Activated T-cell treated with anti-CD3 and anti-CD28 coated beads, Interleukin-2, amount 50 U/mL, for 4 hours (primary cell): ENCODE measurements at regions not wholly inside any gene's neighbourhood (a gene's known extent, or its start where the extent isn't known, plus 50 kb on each side); places are given as distances from the start of the nearest gene placed in this dataset.
"Not testable (repeated sequence)": the region's sequence is repeated elsewhere in the genome, so short reads cannot be mapped to it uniquely, and the experiment has no call there.

Experiments
- ATAC-seq, 2 donors: fragments of 200-7000 bp; cut with Tn5 transposase; one replicate each; pipeline ENCODE4 v1.10.0; 2021
- DNase-seq: peaks from one replicate; pipeline ENCODE4 v3.0.0-alpha.2; 2020
- H3K27me3 Mint-ChIP-seq: one replicate; pipeline ENCODE4 v1.8.0; 2021; ENCODE audit warnings: low read depth, mixed read lengths
- H3K36me3 Mint-ChIP-seq: one replicate; pipeline ENCODE4 v1.8.0; 2022; ENCODE audit warnings: mixed read lengths; ENCODE audit not compliant: insufficient read depth
- H3K4me1 Mint-ChIP-seq: one replicate; pipeline ENCODE4 v1.8.0; 2021; ENCODE audit warnings: low read depth, mixed read lengths
- H3K4me3 Mint-ChIP-seq: one replicate; pipeline ENCODE4 v1.8.0; 2021; ENCODE audit warnings: mild to moderate bottlenecking, moderate library complexity, mixed read lengths
- H3K9me3 Mint-ChIP-seq: one replicate; pipeline ENCODE4 v1.8.0; 2021; ENCODE audit warnings: mixed read lengths

GRCh38 chr5:101390151-101390908 lies 487.2 kb upstream of the ST8SIA4 start:
- DNase-seq (no peak), ATAC-seq (no peak)
- H3K36me3 Mint-ChIP-seq = no peaks in the 10 kb centered on the region
- H3K4me1 Mint-ChIP-seq = no peaks in the 10 kb centered on the region
- peaks cover 2% of the 10 kb centered on the region for H3K27me3 Mint-ChIP-seq
- no peak overlapping the region for H3K4me3 Mint-ChIP-seq
- H3K9me3 Mint-ChIP-seq = no peaks in the 10 kb centered on the region

- no peaks in the 10 kb centered on the region for H3K36me3 Mint-ChIP-seq
- H3K4me1 Mint-ChIP-seq = no peaks in the 10 kb centered on the region
- no peaks in the 10 kb centered on the region for H3K9me3 Mint-ChIP-seq
- no peak for ATAC-seq
- H3K4me3 Mint-ChIP-seq = no peak overlapping the region
- DNase-seq = no peak
- H3K27me3 Mint-ChIP-seq = peaks cover 2% of the 10 kb centered on the region
These were observed 482.2 kb upstream of the ST8SIA4 start for GRCh38 chr5:101385276-101385675.

- no peaks in the 10 kb centered on the region for H3K4me1 Mint-ChIP-seq
- H3K36me3 Mint-ChIP-seq = no peaks in the 10 kb centered on the region
- ATAC-seq (no peak), DNase-seq (no peak)
- no peaks in the 10 kb centered on the region for H3K9me3 Mint-ChIP-seq
- H3K4me3 Mint-ChIP-seq = no peak overlapping the region
- H3K27me3 Mint-ChIP-seq = no peaks in the 10 kb centered on the region
These were observed 467.1 kb upstream of the ST8SIA4 start for GRCh38 chr5:101370181-101370580.

- H3K27me3 Mint-ChIP-seq = no peaks in the 10 kb centered on the region
- no peak for DNase-seq
- no peaks in the 10 kb centered on the region for H3K36me3 Mint-ChIP-seq
- ATAC-seq = no peak
- no peaks in the 10 kb centered on the region for H3K4me1 Mint-ChIP-seq
- no peak overlapping the region for H3K4me3 Mint-ChIP-seq
- no peaks in the 10 kb centered on the region for H3K9me3 Mint-ChIP-seq
These were observed 461.4 kb upstream of the ST8SIA4 start for GRCh38 chr5:101364469-101364868.

GRCh38 chr5:101362067-101362466 lies 459.0 kb upstream of the ST8SIA4 start:
- Mint-ChIP-seq H3K36me3 (no peaks in the 10 kb centered on the region), H3K27me3 (no peaks in the 10 kb centered on the region), H3K9me3 (no peaks in the 10 kb centered on the region), H3K4me1 (no peaks in the 10 kb centered on the region), H3K4me3 (no peak overlapping the region)
- DNase-seq = no peak
- no peak for ATAC-seq

- no peaks in the 10 kb centered on the region for H3K27me3 Mint-ChIP-seq
- ATAC-seq (no peak), DNase-seq (no peak)
- no peaks in the 10 kb centered on the region for H3K36me3 Mint-ChIP-seq
- no peak overlapping the region for H3K4me3 Mint-ChIP-seq
- H3K4me1 Mint-ChIP-seq = no peaks in the 10 kb centered on the region
- peaks cover 10% of the 10 kb centered on the region for H3K9me3 Mint-ChIP-seq
These were observed 443.8 kb upstream of the ST8SIA4 start for GRCh38 chr5:101346906-101347305.

- ATAC-seq (no peak), DNase-seq (no peak)
- Mint-ChIP-seq H3K36me3 (no peaks in the 10 kb centered on the region), H3K4me3 (no peak overlapping the region), H3K4me1 (no peaks in the 10 kb centered on the region), H3K9me3 (peaks cover 10% of the 10 kb centered on the region), H3K27me3 (no peaks in the 10 kb centered on the region)
These were observed 443.4 kb upstream of the ST8SIA4 start for GRCh38 chr5:101346447-101346846.

- Mint-ChIP-seq H3K9me3 (peaks cover 4% of the 10 kb centered on the region), H3K4me3 (no peak overlapping the region), H3K4me1 (no peaks in the 10 kb centered on the region), H3K27me3 (no peaks in the 10 kb centered on the region), H3K36me3 (no peaks in the 10 kb centered on the region)
- DNase-seq = no peak
- no peak for ATAC-seq
These were observed 435.1 kb upstream of the ST8SIA4 start for GRCh38 chr5:101338226-101338625.

- Mint-ChIP-seq H3K27me3 (no peaks in the 10 kb centered on the region), H3K9me3 (peaks cover 6% of the 10 kb centered on the region), H3K4me1 (no peaks in the 10 kb centered on the region), H3K4me3 (no peak overlapping the region), H3K36me3 (no peaks in the 10 kb centered on the region)
- ATAC-seq (no peak), DNase-seq (no peak)
These were observed 424.7 kb upstream of the ST8SIA4 start for GRCh38 chr5:101327816-101328215.

- Mint-ChIP-seq H3K36me3 (no peaks in the 10 kb centered on the region), H3K27me3 (no peaks in the 10 kb centered on the region), H3K9me3 (peaks cover 6% of the 10 kb centered on the region), H3K4me3 (no peak overlapping the region), H3K4me1 (no peaks in the 10 kb centered on the region)
- ATAC-seq (no peak), DNase-seq (no peak)
These were observed 423.7 kb upstream of the ST8SIA4 start for GRCh38 chr5:101326766-101327165.

GRCh38 chr5:101316401-101316800 lies 413.3 kb upstream of the ST8SIA4 start:
- ATAC-seq, H3K4me3 Mint-ChIP-seq, H3K36me3 Mint-ChIP-seq, H3K9me3 Mint-ChIP-seq, DNase-seq, H3K27me3 Mint-ChIP-seq, H3K4me1 Mint-ChIP-seq: not testable (repeated sequence)

- no peak for ATAC-seq
These were observed 403.5 kb upstream of the ST8SIA4 start for GRCh38 chr5:101306391-101307137.

GRCh38 chr5:101296477-101296876 lies 393.4 kb upstream of the ST8SIA4 start:
- Mint-ChIP-seq H3K27me3 (no peaks in the 10 kb centered on the region), H3K9me3 (no peaks in the 10 kb centered on the region), H3K4me3 (no peak overlapping the region), H3K4me1 (no peaks in the 10 kb centered on the region), H3K36me3 (no peaks in the 10 kb centered on the region)
- ATAC-seq (no peak), DNase-seq (no peak)

More at GRCh38 chr5:101306391-101307137, 403.5 kb upstream of the ST8SIA4 start:
- no peak overlapping the region for H3K4me3 Mint-ChIP-seq
- H3K4me1 Mint-ChIP-seq = no peaks in the 10 kb centered on the region
- no peak for DNase-seq
- no peaks in the 10 kb centered on the region for H3K27me3 Mint-ChIP-seq
- H3K36me3 Mint-ChIP-seq = no peaks in the 10 kb centered on the region
- no peaks in the 10 kb centered on the region for H3K9me3 Mint-ChIP-seq

- ATAC-seq (no peak), DNase-seq (no peak)
- Mint-ChIP-seq H3K9me3 (no peaks in the 10 kb centered on the region), H3K27me3 (no peaks in the 10 kb centered on the region), H3K36me3 (no peaks in the 10 kb centered on the region), H3K4me1 (no peaks in the 10 kb centered on the region), H3K4me3 (no peak overlapping the region)
These were observed 389.1 kb upstream of the ST8SIA4 start for GRCh38 chr5:101292199-101292598.

GRCh38 chr5:101290761-101291160 lies 387.7 kb upstream of the ST8SIA4 start:
- ATAC-seq, DNase-seq, H3K4me3 Mint-ChIP-seq, H3K27me3 Mint-ChIP-seq, H3K9me3 Mint-ChIP-seq, H3K4me1 Mint-ChIP-seq, H3K36me3 Mint-ChIP-seq: not testable (repeated sequence)
